ENCODE measurements at regions not wholly inside any gene's neighbourhood (a gene's known extent, or its start where the extent isn't known, plus 50 kb on each side); places are given as distances from the start of the nearest gene placed in this dataset.
A peak's percentile ranks its signal among the peaks of the same experiment; 100 is the strongest.

- TF ChIP-seq NCOA2 (IDR thresholded peaks at IDR 0.05; ENCODE audit: partially characterized antibody in 2 of 2) (no peak), FOSL1 (tag; conservative IDR thresholded peaks at IDR 0.05) (peak; percentile 96), MGA (IDR thresholded peaks at IDR 0.05) (no peak), ZNF121 (CRISPR knock-in tag; conservative IDR thresholded peaks at IDR 0.05) (no peak), ZNF511 (CRISPR knock-in tag; IDR thresholded peaks at IDR 0.05) (no peak), NFATC3 (IDR thresholded peaks at IDR 0.05) (no peak), TARDBP (IDR thresholded peaks at IDR 0.05) (no peak), ZNF780A (CRISPR knock-in tag; IDR thresholded peaks at IDR 0.05) (no peak), RB1 (IDR thresholded peaks at IDR 0.05; ENCODE audit: low read depth) (no peak), NFE2 (IDR thresholded peaks at IDR 0.05; ENCODE audit: low read depth) (no peak), CUX1 (CRISPR knock-in tag; IDR thresholded peaks at IDR 0.05) (0 out of 2 replicates have a peak, but pooled peaks have one; percentile 48), POLR2G (IDR thresholded peaks at IDR 0.05; ENCODE audit: low read depth, low read length) (no peak), ZNF589 (CRISPR knock-in tag; IDR thresholded peaks at IDR 0.05; ENCODE audit: low read depth) (no peak)
These were observed 58.6 kb upstream of the DCTD start (continued) for GRCh38 chr4:182975806-182976205.

Data from K562 (cell line).